H1 (cell line): ENCODE measurements at regions not wholly inside any gene's neighbourhood (a gene's known extent, or its start where the extent isn't known, plus 50 kb on each side); places are given as distances from the start of the nearest gene placed in this dataset.

Experiments
- BRCA1 ChIP-seq: IDR thresholded peaks from 2 replicates; pipeline ENCODE4 v1.6.1; 2012; ENCODE audit warnings: low read depth, low read length, improper control_type of control experiment
- GTF2F1 ChIP-seq: IDR thresholded peaks from 2 replicates; pipeline ENCODE4 v1.6.1; 2012; ENCODE audit warnings: low read depth, low read length, improper control_type of control experiment, borderline replicate concordance
- POLR2A ChIP-seq, 2 experiments: IDR thresholded peaks; 1 replicate in 1 of 2; 2 replicates in 1 of 2; pipeline ENCODE4 v1.6.1; 2011; ENCODE audit warnings: low read depth in 2 of 2, low read length in 2 of 2, mild to moderate bottlenecking in 2 of 2; ENCODE audit errors: control extremely low read depth in 1 of 2
- POLR2AphosphoS5 ChIP-seq: IDR thresholded peaks from 2 replicates; pipeline ENCODE4 v1.6.1; 2011; ENCODE audit warnings: low read depth, low read length
- SP1 ChIP-seq: IDR thresholded peaks from 2 replicates; pipeline ENCODE4 v1.6.1; 2011; ENCODE audit warnings: low read depth, low read length
- TAF1 ChIP-seq: IDR thresholded peaks from 2 replicates; pipeline ENCODE4 v1.6.1; 2011; ENCODE audit warnings: mild to moderate bottlenecking, low read depth, low read length
- YY1 ChIP-seq: IDR thresholded peaks from 2 replicates; pipeline ENCODE4 v1.6.1; 2011; ENCODE audit warnings: low read depth, mild to moderate bottlenecking, low read length
- TF ChIP-seq, protein P1 (sequence below): IDR thresholded peaks from 2 replicates; pipeline ENCODE4 v1.6.1; 2012; ENCODE audit warnings: inconsistent platforms
- TF ChIP-seq, protein P2 (sequence below), 3 experiments: IDR thresholded peaks; 1 replicate in 2 of 3; 2 replicates in 1 of 3; pipeline versions ENCODE4 v1.5.1 to v1.6.1; 2011; ENCODE audit warnings: low read length in 3 of 3, mild to moderate bottlenecking in 3 of 3, inconsistent platforms in 2 of 3, low read depth in 1 of 3, moderate library complexity in 1 of 3; ENCODE audit not compliant: insufficient read depth in 1 of 3; ENCODE audit errors: control extremely low read depth in 1 of 3

DNA sequence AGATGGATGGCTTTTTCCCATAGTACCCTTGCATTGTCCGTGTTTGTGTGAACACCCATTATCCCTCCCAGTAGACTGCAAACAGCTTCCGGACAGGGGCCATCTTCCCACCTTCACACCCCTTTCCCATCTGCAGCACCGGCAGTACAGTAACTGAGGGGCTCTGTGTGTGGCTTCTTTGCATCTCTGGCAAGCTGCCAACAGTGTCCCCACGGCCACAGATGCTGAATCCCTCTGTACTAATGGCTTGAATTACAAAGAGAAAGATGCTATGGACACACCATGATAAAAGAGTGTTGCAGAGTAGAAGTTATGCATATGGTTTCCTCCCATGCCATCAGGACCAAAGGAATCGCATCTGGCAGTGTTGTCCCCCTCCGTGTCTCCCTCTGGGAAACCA is 101.1 kb upstream of the CDYL start:
- TF ChIP-seq, protein P1, sequence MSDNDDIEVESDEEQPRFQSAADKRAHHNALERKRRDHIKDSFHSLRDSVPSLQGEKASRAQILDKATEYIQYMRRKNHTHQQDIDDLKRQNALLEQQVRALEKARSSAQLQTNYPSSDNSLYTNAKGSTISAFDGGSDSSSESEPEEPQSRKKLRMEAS, result no peak
- no peak for TF ChIP-seq BRCA1
- no peak for TF ChIP-seq POLR2AphosphoS5
- TF ChIP-seq SP1, result no peak
- TF ChIP-seq GTF2F1, result no peak
- TF ChIP-seq POLR2A (IDR thresholded peaks at IDR 0.05; ENCODE audit: control extremely low read depth in 1 of 2, low read depth in 2 of 2, low read length in 2 of 2), result no peak
- TF ChIP-seq YY1, result no peak
- TF ChIP-seq TAF1, result no peak
- TF ChIP-seq, protein P2, sequence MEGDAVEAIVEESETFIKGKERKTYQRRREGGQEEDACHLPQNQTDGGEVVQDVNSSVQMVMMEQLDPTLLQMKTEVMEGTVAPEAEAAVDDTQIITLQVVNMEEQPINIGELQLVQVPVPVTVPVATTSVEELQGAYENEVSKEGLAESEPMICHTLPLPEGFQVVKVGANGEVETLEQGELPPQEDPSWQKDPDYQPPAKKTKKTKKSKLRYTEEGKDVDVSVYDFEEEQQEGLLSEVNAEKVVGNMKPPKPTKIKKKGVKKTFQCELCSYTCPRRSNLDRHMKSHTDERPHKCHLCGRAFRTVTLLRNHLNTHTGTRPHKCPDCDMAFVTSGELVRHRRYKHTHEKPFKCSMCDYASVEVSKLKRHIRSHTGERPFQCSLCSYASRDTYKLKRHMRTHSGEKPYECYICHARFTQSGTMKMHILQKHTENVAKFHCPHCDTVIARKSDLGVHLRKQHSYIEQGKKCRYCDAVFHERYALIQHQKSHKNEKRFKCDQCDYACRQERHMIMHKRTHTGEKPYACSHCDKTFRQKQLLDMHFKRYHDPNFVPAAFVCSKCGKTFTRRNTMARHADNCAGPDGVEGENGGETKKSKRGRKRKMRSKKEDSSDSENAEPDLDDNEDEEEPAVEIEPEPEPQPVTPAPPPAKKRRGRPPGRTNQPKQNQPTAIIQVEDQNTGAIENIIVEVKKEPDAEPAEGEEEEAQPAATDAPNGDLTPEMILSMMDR (IDR thresholded peaks at IDR 0.05; ENCODE audit: control extremely low read depth in 1 of 3, insufficient read depth in 1 of 3, low read depth in 1 of 3, low read length in 3 of 3), result no peak
